ENCODE measurements at regions not wholly inside any gene's neighbourhood (a gene's known extent, or its start where the extent isn't known, plus 50 kb on each side); places are given as distances from the start of the nearest gene placed in this dataset.
A peak's percentile ranks its signal among the peaks of the same experiment; 100 is the strongest.
"Not testable (repeated sequence)": the region's sequence is repeated elsewhere in the genome, so short reads cannot be mapped to it uniquely, and the experiment has no call there.

DNA sequence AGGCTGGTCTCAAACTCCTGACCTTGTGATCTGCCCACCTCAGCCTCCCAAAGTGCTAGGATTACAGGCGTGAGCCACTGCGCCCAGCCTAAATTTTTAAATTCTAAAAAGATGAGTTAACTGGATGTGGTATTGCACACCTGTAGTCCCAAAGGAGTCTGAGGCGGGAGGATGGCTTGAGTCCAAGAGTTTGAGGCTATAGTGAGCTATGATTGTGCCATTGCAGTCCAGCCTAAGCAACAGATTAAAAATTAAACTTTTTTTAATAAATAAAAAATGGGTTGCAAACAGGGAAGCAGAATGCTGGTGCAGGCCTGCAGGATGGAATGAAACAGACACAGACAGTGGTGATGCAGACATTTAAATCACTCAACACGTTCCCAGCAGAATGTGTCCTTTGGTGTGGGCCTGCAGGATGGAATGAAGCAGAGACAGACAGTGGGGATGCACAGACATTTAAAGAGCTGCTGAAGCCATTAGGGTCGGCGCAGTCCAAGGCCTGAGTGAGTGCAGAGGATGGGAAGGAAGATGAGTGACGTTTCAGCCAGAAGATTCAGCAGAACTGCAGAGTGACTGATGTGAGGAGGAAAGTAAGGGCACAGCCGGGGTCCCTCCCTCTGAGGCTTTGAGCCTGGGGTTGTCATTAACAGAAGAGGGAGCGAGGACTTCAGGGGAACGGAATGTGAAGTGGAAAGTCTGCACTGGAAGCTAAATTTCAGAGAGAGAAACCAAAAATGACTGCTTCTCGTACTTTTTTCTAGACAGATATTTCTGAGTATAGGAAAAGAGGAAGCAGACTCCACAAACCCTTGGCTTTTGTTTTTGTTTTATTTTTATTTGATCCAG is 117.5 kb downstream of the RIN2 start:
- no peak for DNase-seq

DNA sequence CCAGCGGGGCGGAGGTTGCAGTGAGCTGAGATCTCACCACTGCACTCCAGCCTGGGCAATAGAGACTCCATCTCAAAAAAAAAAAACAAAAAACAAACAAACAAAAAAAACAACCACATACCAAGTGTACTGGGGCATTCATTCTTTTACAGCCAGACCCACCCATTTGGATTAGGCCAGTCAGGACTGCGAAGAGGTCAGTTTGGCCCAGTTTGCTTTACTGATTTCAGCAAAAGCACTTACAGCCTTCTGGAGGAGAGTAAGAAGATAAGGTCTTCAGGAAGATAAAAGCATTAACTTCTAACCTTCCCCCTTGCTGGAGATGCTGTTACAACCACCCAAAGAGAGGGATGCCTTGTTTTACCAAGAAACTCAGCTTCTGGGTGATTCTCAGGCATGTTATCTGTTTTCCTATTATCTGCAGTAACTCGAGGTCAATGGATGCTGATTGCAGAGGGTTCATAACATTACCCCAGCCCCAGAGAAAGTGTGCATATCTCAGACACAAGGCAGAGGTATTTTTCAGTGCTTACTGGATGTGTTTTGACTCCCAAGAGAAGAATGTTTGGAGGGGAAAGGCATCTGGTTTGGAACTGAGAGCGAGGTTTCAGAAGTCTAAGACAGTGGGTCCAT is 118.9 kb downstream of the RIN2 start:
- DNase-seq = no peak

DNA sequence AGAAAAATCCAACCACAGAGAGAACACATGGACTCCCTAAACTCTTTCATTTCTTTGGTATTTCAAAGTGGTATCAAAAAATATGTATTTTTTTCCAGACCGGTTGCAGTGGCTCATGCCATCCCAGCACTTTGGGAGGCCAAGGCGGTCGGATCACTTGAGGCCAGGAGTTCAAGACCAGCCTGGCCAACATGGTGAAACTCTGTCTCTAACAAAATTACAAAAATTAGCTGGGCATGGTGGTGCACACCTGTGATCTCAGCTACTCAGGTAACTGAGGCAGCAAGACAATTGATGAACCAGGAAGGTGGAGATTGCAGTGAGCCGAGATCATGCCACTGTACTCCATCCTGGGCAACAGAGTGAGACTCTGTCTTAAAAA is 121.8 kb downstream of the RIN2 start:
- DNase-seq = not testable (repeated sequence)

DNA sequence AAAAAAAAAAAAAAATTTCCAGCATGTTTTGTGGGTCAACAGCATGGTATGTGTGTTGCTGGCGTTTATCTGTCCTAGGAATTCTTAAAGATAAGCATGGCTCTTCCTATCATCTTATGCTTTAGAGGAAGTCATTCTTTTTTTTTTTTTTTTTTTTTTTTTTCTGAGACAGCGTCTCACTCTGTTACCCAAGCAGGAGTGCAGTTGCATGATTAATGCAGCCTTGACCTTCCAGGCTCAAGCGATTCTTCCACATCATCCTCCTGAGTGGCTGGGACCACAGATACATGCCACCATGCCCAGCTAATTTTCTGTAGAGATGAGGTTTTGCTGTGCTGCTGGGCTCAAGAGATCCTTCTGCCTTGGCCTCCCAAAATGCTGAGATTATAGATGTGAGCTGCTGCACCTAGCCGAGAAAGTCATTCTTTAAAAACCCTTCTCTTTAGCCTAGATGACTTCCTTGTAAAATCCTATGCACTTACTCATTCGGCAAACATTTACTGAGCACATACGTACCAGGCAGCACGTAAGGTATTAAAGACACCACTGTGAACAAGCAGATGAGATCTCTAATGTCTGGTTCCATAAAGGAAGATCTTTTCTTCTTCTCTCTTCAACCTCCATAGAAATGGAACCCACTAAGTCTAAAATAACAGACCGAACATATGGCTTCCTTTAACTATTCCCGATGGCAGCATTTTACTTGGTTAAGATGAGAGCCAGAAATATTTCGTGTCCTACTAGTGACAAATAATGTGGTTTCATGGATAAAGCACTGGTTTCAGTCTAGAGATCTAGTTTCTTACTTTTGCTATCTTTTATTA is 122.4 kb downstream of the RIN2 start:
- peak; percentile 93 for DNase-seq

DNA sequence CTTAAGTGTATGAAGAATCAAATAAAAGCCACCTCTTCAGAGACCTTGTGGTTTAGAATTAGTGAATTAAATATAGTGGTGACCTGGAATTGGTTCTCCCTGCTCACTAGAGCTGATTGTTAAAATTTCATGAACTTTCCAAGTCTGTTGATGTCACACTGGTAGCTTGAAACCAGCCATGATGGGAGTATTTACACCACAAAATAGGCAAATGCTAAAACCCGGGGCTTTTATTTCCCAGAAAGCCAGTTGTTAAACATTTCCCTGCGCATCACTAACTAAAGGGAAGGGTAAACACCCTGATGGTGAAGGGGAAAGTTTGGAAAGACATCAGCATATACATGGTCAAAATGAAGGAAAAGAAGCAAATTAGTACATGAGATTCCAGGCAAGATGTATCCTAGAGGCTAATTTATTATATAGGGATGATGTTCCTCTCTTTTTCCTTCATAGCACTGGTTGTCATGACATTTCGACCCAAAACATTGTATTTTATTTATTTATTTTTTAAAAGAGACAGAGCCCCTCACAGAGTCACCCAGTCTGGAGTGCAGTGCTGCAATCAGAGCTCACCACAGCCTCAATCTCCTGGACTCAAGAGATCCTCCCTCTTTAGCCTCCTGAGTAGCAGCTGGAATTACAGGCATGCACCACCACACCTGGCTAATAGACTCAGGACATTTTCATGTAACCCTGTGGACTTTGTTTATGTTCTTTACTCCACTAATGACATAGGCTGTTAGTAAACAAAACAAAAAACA is 123.2 kb downstream of the RIN2 start:
- no peak for DNase-seq

DNA sequence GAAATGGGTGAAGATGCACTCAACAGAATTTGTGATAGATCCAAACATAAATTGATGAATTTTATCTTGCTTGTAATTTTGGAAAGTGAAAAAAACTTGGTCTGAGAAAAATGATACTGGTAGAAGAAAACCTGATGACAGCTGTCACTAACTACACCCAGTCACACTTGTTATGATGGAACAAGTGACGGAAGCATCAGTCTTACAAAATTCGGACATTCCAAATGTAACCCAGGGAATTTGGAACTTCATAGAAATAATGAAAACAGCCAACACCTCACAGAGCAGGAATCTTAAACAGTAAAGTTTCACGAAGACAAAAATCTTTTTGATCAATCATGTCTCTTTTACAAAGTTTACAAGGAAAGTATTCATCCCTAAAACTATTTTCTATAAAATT is 123.9 kb downstream of the RIN2 start:
- no peak for DNase-seq

DNA sequence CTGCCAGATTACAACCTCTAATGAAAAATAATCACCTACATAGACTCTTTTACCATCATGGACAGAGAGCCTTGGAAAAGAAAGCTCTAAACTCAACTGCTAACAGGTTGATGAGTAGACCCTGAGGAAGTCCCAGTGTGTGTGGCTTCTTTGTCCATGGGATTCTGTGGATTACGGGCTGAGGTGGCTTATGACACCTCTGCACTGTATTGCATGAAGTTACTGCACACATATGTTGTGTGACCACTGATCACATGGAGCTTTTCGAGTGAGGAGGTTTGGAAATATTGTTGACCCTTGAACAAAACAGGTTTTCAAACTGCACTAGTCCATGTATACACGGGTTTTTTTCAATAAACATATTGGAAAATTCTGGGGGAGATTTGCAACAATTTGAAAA is 124.4 kb downstream of the RIN2 start:
- no peak for DNase-seq

DNA sequence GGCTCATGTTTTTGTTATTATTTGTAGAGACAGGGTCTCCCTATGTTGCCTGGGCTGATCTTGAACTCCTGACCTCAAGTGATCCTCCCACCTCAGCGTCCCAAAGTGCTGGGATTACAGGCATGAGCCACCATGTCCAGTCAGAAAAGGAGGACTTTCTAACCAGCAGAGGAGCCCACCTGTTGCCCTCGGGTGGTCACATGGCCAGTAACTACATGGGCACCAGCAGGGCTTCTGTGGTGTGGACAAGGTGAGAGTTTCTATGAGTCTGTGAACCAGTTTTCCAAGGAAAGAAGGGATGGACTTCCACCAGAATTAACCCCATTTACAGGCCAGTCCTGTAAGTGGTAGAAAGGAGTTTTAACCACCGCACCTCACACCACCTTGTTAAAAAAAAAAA is 125.4 kb downstream of the RIN2 start:
- no peak for DNase-seq

DNA sequence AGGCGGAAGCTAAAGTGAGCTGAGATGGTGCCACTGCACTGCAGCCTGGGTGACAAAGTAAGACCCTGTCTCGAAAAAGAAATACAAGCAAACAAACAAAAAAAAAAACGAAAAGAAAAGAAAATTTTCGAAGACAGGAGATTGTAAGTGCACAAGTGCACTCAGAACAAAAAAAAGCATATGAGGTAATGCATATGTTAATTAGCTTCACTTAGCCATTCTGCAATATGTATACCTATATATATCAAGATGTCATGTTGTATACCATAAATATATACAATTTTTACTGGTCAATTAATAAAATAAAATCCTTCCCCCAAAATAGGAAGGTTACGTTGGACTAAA is 127.5 kb downstream of the RIN2 start:
- DNase-seq = no peak

DNA sequence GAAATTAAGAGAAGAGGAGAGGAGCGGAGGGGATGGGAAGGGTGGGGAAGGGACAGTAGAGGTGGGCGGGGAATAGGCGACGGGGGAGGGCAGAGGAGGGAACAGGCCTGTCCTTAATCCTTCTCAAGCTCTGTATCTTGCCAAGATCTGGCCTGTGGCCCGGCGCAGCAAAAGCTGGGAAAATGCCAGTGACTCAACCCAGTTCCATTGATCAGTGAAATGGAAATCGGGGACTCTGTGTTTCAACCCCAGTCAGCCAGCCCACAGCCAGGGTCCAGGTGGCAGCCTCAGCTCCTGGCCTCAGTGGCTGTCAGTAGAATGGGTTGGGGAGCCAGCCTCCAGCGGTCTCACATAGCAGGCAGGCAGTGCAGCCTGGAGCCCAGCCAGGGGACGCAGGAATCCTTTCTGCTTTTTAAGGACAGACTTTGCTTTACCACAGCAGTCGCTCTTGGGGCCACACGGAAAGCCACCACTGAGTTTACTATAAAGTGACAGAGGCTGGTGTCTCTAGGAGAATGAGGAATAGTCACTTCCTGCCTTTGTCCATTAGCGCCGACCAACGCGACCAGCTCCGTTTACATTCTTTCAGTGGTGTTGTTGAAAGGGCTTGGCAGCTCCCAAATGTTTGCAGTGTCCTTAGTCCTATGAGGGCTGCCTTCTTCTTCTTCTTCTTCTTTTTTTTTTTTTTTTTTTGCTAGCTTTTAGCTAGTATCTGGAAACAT is 128.0 kb downstream of the RIN2 start:
- no peak for DNase-seq

DNA sequence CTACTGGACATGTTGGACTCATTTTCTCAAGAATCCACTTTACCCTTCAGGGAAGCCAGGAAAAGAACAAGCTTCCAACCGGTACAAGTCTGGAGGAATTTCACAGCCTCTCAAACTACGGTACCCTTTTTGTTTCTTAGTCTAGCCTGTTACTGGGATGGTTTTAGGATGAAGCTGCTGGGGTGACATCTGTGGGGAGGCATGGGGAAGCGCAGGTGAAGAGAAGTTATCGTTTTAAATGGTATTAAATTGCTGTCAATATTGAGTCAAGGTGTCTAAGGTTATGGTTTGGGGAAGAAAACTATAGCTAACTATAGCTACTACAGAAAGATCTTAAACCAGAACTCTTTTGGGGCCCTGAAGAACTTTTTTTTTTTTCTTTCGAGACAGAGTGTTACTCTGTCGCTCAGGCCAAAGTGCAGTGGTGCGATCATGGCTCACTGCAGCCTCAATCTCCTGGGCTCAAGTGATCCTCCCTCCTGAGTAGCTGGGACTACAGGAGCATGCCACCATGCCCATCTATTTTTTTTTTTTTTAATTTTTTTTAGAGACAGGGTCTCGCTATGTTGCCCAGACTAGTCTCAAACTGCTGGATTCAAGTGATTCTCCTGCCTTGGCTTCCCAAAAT is 128.7 kb downstream of the RIN2 start:
- DNase-seq = no peak

DNA sequence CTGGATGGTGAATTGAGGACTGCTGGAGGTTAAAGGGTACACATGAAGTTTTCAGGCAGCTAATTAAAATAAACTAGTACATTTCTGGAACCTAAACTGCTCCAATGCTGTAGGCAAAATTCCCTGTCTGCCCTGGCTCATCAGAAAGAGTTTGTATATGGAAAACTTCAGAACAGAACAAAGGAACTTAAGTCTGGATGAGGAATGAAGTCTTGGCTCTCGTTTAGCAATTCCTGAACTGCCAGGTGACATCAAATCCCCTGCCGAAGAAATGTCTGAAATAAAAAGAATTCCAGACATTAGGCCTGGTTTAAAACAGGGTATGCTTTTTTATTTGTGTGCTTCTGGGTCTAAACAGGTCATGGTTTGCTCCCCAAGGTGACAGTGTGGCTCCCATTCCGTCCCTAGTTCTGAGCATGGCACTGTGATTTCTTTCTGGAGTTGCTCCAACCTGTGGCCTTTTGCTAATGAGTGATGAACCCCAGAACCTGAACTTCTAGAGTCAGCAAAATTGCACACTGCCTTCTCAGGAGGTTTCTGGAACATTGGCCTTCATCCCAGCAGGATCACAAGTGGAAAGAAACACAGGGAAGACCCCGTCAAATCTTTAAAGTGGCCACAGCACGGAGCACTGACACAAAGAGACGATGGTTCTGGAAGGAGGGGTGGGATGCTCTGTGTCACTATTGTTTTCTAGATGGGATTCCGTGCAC is 129.4 kb upstream of the NAA20 start:
- DNase-seq = no peak

DNA sequence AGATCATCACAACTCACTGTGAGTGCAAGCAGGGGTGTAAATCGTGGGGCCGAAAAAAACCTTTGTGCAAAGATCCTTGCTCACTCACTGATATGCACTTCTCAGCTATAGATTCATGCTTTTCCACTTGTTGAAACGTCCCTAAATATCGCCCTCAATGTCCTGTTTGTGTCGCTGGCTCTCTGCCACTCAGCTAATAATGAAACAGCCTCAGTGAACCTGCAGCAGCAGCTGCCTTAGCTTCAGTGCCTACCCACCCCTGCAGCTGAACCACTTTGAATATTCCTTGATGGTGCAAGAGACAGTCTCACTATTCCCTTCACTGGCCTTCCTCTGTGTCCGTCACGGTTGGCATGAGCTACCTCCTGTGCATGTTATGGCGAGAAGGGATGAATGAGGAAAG is 128.9 kb upstream of the NAA20 start:
- DNase-seq = peak; percentile 25

DNA sequence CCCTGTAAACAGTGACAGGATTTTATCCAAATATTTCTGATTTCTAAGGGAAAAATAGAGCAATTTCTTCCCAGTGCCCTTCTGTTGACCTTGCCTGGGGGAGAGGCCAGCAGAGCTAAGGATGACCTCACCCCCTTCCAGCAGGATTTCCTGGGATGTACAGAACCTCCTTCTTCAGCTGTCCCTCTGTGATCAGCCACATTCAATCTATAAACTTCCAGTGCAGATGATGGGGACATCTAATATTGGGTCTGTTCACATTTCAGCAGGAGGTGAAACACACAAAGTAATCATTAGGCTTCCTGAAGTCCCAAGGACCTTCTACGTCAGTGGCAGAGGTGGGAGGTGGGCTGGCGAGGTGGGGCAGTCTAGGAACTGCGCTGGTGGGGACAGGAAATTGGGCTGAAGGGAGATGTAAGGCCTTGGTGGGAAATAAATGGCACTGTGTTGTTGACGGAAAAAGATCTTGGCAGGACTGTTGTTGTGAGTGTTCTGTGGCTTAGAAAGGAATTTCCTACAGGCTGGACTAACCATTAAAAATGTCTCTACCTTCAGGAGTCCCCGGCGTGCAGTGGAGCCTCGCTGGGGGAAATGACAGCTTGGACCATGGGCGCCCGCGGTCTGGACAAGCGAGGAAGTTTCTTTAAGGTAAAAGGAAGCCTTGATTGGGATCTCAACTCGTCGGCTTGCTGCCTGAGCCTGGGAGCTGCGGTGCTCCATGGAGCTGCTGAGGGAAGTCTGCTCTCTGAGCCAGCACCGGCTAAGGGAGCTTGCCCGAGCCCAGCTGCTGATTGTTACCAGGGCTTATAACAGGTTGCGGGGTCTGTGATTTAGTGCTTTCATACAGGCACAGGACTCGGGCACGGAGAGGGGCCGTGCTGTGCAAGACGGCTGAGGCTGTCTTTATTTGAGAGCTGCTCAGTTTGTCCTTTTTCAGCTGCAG is 127.9 kb upstream of the NAA20 start:
- DNase-seq = peak; percentile 27

DNA sequence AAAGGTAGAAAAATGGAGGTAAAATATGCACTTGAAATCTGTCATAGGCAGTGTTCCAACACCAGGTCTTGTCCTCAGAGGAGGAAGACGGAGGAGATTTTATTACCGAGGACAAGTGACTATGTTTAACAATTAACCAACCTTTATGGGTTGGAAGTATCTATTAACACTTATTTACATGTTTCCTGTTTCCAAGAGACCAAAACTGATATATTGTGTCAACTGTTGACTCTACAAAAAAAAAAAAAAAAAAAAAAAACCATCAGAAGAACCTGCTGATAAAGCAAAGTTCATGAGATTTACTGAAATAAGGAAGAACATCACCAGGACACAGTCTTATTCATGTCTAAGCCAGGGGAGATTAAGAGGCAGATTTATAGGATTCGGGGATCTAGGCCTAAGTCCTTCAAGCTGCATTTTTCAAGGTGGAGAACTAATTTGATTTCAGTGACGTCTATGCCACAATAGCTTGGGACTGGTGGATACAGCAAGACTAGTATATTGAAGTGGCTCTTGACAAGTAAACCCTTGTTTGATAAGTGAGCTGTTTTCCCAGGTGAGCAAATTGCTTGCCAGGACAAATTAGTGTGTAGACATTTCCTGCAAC is 126.6 kb upstream of the NAA20 start:
- no peak for DNase-seq

DNA sequence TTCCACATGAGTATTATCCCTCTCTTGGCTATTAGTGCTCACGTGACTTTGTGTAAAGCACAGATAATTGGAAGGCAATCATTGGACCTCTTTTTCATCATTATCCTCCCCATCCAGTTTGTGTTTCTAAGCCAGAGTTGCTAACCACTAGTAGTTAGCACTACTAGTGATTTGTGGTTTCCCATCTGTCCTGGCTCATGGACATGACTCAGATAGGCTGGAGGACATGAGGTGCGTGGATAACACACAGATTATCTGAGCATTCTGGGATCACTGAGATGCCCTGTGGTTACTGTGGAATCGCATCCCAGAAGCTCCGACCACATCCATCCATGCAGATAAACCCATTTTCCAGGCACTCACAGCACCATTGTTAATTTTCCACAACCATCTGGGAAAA is 123.8 kb upstream of the NAA20 start:
- DNase-seq = no peak

DNA sequence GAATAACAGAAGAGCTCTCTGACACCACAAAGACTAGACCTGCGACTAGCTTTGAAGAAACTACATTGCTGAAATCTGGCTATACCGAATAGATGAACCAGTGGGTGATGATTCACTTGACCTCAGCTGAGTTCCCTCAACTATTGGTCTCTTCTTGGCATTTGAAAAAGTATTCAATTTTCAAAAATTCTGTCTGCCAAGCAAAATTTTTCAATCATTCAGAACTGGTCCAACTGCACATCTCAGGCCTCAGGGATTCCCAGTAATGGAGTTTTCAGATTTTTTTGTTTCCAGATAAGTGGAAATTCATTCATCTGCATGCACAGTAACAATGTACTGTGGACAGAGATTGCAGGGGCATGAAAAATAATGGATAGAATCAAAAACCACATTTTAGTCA is 121.4 kb upstream of the NAA20 start:
- no peak for DNase-seq

DNA sequence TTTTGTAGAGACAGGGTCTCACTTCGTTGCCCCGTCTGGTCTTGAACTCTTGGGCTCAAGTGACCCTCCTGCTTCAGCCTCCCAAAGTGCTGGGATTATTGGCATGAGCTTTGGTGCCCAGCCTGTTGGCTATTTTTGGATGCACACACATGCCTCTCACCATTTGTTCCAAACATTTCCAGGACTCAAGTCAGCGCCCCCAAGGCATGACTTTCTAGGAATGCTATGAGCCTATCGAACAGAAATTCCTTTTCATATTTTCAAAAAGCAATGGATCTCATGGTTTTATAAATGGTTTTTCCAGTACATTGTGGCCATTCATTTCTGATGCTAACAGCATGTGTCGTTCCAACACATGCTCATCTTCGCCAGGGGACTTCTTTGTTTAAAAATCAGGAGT is 119.3 kb upstream of the NAA20 start:
- no peak for DNase-seq

DNA sequence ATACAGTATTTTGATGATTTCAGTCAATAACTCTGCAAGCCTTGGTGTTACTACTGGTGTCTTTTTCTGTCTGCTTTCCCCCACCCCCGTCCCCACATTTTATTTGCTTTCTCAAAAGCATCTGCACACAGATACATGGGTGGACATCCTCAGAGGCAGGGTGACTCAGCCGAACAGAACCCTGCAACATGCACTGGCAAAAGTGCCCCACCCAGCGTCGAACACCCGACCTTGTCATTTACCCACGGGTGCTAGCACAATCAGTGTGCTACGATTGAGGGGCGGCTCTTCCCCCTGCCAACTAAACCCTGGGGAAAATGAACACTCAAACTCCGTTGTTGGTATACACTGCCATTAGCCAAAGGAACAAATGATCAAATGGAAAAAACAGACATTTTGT is 115.9 kb upstream of the NAA20 start:
- DNase-seq = no peak

All from kidney glomerular epithelial cell (primary cell).